GM04503 (cell line): ENCODE measurements at regions not wholly inside any gene's neighbourhood (a gene's known extent, or its start where the extent isn't known, plus 50 kb on each side); places are given as distances from the start of the nearest gene placed in this dataset.
"Not testable (repeated sequence)": the region's sequence is repeated elsewhere in the genome, so short reads cannot be mapped to it uniquely, and the experiment has no call there.

ENCODE experiments used
- DNase-seq: peaks from one replicate; pipeline ENCODE4 v3.0.0-alpha.2; 2012; ENCODE audit warnings: low read depth

DNA sequence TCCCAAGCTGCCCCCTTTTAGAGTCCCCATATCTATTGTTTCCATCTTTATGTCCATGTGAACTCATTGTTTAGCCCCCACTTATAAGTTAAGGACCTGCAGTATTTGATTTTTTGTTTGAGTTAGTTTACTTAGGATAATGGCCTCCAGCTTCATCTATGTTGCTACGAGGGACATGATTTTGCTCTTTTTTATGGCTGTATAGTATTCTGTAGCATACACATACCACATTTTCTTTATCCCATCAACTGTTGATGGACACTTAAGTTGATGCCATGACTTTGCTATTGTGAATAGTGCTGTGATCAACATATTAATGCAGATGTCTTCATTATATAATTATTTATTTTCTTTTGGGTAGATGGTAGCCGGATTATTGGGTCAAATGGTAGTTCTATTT lies 576.9 kb downstream of the ANKRD7 start:
- no peak for DNase-seq

GRCh38 chr7:118802726-118803125 lies 578.2 kb downstream of the ANKRD7 start:
- no peak for DNase-seq

GRCh38 chr7:118826246-118826645 lies 601.7 kb downstream of the ANKRD7 start:
- DNase-seq: no peak

- DNase-seq: no peak
Measured at GRCh38 chr7:118836933-118837332, 612.4 kb downstream of the ANKRD7 start.

GRCh38 chr7:118839515-118839914 lies 615.0 kb downstream of the ANKRD7 start:
- no peak for DNase-seq

- no peak for DNase-seq
Measured at GRCh38 chr7:118843456-118843855, 619.0 kb downstream of the ANKRD7 start.

DNA sequence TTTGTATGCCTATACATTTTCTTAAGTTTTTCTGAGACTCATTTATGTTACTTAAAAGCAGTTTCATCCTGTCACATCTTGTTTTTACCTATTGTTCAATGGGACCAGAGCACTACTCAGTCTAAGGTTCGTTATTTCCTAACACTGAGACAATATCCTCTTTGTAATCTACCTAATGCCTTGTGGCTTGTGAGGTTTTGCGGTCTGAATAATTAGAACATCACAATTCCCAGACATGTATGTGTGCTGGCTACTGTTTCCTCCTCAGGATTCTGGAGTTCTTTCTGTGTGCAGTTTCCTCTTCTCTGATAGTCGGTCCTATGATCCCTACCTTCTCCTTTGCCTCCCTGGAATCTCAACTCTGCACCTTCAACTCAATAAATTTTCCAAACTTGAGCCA lies 620.2 kb downstream of the ANKRD7 start:
- DNase-seq: no peak

DNA sequence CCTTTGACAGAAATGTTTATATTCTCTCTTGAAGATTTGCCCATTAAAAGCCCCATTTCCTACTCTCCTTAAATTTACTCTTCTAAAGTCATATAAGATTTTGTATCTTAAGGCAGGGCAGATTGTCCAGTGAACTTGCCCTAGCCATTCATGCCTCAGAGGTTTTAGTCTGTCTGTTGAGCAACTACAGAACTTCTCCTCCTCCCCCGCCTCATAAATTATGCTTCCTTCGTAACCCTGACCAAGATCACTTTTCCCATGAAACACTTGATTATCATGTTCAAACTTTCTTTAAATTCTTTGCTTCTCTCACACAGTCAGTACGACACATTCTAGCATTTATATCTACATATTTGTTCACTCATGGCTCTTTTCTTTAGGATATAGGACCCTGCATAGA lies 621.3 kb downstream of the ANKRD7 start:
- DNase-seq: no peak

- no peak for DNase-seq
Measured at GRCh38 chr7:118846977-118847376, 622.5 kb downstream of the ANKRD7 start.

DNA sequence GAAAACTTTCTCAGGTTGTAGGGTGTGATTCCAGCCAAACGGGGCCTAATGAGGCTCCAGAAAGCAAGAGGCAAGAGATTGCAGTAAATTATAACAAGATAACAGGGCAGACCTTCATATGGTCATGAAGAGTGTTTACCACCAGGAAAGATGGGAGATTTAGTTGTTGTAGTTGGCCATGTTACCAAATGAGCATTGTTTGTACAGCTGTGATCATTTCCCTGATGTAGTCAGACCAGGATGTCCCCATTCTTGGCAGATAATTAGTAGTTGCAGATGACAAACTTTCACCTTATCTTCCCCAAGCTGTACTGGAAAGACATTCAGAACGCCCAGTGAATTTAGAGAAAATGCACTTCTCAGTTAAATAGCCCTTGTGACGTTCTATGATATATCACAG lies 630.8 kb downstream of the ANKRD7 start:
- no peak for DNase-seq

GRCh38 chr7:118858651-118859149 lies 634.2 kb downstream of the ANKRD7 start:
- no peak for DNase-seq

GRCh38 chr7:118861581-118861980 lies 637.1 kb downstream of the ANKRD7 start:
- no peak for DNase-seq

DNA sequence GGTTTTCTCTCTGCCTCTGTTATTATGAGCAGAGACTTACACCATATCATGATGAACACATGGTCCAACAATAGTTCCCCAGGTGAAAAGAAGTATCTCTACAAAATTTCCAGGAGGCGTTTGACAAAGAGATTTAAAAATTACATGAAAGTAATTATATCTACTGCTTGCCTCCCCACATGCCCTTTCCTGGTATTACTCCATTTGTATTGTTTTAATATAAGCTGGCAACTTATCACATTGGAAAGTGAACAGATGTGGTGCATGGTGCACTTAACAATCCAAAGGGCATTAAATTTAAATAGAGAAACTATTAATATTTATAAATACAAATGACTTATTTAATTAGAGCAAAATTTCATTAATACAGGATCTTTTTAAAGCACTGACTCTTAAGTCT lies 638.2 kb downstream of the ANKRD7 start:
- DNase-seq: no peak

GRCh38 chr7:118863966-118864365 lies 639.5 kb downstream of the ANKRD7 start:
- DNase-seq: no peak

- no peak for DNase-seq
Measured at GRCh38 chr7:118867860-118868259, 643.4 kb downstream of the ANKRD7 start.

DNA sequence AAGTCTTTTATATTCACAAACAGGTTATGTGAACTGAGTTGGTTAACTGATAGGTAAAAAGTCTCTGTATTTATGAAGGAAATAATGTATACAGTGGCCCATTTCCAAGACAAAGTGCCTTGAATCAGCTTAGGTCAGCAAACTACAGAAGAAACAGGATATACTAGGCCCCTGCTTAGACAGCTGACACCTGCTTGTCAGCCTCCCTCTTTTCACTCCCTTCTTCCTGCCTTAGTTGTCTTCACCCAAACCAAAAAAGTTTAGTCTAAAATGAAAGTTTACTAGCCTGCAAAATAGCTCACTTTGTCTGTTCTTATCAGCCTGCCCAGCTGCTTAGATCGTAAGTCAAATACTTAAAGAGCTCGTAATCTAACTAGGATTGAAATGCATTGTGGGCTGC lies 644.6 kb downstream of the ANKRD7 start:
- not testable (repeated sequence) for DNase-seq

GRCh38 chr7:118870187-118870586 lies 645.7 kb downstream of the ANKRD7 start:
- DNase-seq: no peak

GRCh38 chr7:118872568-118872967 lies 648.1 kb downstream of the ANKRD7 start:
- no peak for DNase-seq

- DNase-seq: no peak
Measured at GRCh38 chr7:118877187-118877586, 652.7 kb downstream of the ANKRD7 start.

DNA sequence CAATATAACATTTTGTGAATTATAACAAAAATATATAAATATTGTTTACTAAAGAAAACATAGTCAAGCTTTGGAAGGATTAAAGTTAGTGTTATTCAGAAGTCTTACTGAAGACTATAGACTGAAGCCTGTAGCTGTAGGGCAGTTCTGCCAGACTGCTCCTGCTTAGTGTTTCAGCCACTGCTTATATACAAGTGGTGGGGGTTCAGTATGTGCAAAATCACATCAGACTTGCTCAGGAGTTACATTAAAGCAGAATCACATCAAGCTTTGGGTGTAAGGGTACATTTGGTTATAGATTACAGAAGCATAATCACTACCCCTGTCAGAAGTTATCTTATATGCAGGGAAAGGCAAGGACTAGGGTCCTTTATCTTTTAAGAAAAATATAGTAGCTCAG lies 653.8 kb downstream of the ANKRD7 start:
- DNase-seq: no peak

DNA sequence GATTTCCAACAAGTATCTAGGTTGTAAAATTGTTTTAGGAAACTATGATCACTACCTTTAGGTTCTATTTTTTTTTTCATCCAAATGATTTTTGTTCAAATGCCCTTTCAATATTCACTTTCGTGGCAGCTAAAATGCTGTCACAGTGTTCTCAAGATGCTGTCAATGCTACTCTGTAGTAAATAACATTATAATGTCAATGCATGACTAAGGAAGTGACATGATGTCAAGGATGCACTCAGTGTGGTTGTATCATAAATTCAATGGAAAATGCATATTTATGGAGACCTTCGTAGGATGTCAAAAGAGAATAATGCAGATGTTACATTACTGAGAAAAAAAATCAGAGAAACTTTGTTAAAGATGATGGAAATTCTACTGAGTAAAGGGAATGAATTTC lies 673.8 kb downstream of the ANKRD7 start:
- no peak for DNase-seq

- no peak for DNase-seq
Measured at GRCh38 chr7:118902600-118902999, 678.1 kb downstream of the ANKRD7 start.

GRCh38 chr7:118907911-118908527 lies 683.5 kb downstream of the ANKRD7 start:
- DNase-seq: no peak

GRCh38 chr7:118916120-118916519 lies 691.6 kb downstream of the ANKRD7 start:
- DNase-seq: not testable (repeated sequence)
